K562 (cell line): ENCODE measurements at regions not wholly inside any gene's neighbourhood (a gene's known extent, or its start where the extent isn't known, plus 50 kb on each side); places are given as distances from the start of the nearest gene placed in this dataset.
A peak's percentile ranks its signal among the peaks of the same experiment; 100 is the strongest.

Experiments used
- ATAC-seq: fragments of 200-7000 bp; cut with Tn5 transposase; 3 replicates; pipeline ENCODE4 v1.9.1; 2020; ENCODE audit warnings: moderate library complexity
- BruUV-seq: library from RNA; stranded (reverse); fragments of 400-500 nt; replicated peaks from 2 replicates; lab custom pipeline; 2021; lab: Mats Ljungman, UMichigan
- CTCF ChIA-PET: fragments of 300-600 bp; formaldehyde crosslinking; extraction: SDS; loops from one replicate; lab custom pipeline; 2021; ENCODE audit warnings: low intra/inter-chr PET ratio; lab: Yijun Ruan, JAX
- POLR2A ChIA-PET: fragments of 300-600, 350-650 bp; sonication (Branson Sonifier 250); formaldehyde crosslinking; extraction: SDS; loops from one replicate; lab custom pipeline; 2021; ENCODE audit warnings: antibody characterized with exemption, inconsistent platforms; lab: Yijun Ruan, JAX
- DNase-seq, 4 experiments: peaks; one replicate each; pipeline versions ENCODE4 v3.0.0 to v3.0.0-alpha.2; 2011 to 2018; ENCODE audit warnings: low spot score in 3 of 4, mixed read lengths in 3 of 4; ENCODE audit errors: extremely low read depth in 1 of 4
- FAIRE-seq: peaks from 2 replicates; lab custom pipeline; 2011; peaks lifted over from hg19 to GRCh38; lab: Jason Lieb, UNC
- H2AFZ ChIP-seq: 2 replicates; pipeline ENCODE4 v1.6.0; 2011; ENCODE audit warnings: low read depth, low read length, control low read depth, inconsistent platforms
- H3K27ac ChIP-seq: fragments of 200-600 bp; 3 replicates; pipeline ENCODE4 v1.8.0; 2011; ENCODE audit warnings: low read depth, mild to moderate bottlenecking, control low read depth, inconsistent platforms, low read length, moderate library complexity, mixed read lengths; ENCODE audit errors: extremely low read depth
- H3K27me3 ChIP-seq, 2 experiments: fragments of 300-600 bp in 1 of 2; 2 replicates in 1 of 2; 3 replicates in 1 of 2; pipeline versions ENCODE4 v1.6.0 to v1.8.0; 2011; ENCODE audit warnings: inconsistent platforms in 2 of 2, low read length in 2 of 2, mild to moderate bottlenecking in 1 of 2, mixed read lengths in 1 of 2, moderate library complexity in 1 of 2; ENCODE audit not compliant: control insufficient read depth in 2 of 2, insufficient read depth in 2 of 2
- H3K36me3 ChIP-seq: fragments of 300-600 bp; 3 replicates; pipeline ENCODE4 v1.8.0; 2011; ENCODE audit warnings: mild to moderate bottlenecking, low read length, inconsistent platforms; ENCODE audit not compliant: control insufficient read depth, insufficient read depth
- H3K4me1 ChIP-seq, 2 experiments: fragments of 200-600 bp in 1 of 2; replicated peaks in 1 of 2; 2 replicates in 1 of 2; 3 replicates in 1 of 2; pipeline versions ENCODE4 v1.5.1 to v1.8.0; 2011; ENCODE audit warnings: inconsistent platforms in 2 of 2, low read length in 2 of 2, mild to moderate bottlenecking in 1 of 2, mixed read lengths in 1 of 2, moderate library complexity in 1 of 2; ENCODE audit not compliant: control insufficient read depth in 2 of 2, insufficient read depth in 2 of 2
- H3K4me2 ChIP-seq: 2 replicates; pipeline ENCODE4 v1.6.1; 2011; ENCODE audit warnings: low read length, control low read depth, inconsistent platforms, mixed read lengths; ENCODE audit not compliant: insufficient read depth
- H3K4me3 ChIP-seq: fragments of 200-600 bp; sonication (generic), shearing (Covaris generic); 2 replicates; pipeline ENCODE4 v1.5.1; 2016; ENCODE audit warnings: control low read depth, inconsistent platforms
- H3K79me2 ChIP-seq: fragments of 200-600 bp; 3 replicates; pipeline ENCODE4 v1.8.0; 2011; ENCODE audit warnings: low read length, inconsistent platforms; ENCODE audit not compliant: control insufficient read depth, insufficient read depth
- H3K9ac ChIP-seq, 2 experiments: 2 replicates each; pipeline versions ENCODE4 v1.6.0 to v1.6.1; 2011; ENCODE audit warnings: low read depth in 2 of 2, low read length in 2 of 2, control low read depth in 1 of 2, inconsistent platforms in 1 of 2, mild to moderate bottlenecking in 1 of 2, mixed read lengths in 1 of 2; ENCODE audit not compliant: insufficient read depth in 1 of 2
- H3K9me1 ChIP-seq: one replicate; pipeline ENCODE4 v1.6.0; 2011; ENCODE audit warnings: inconsistent platforms, mild to moderate bottlenecking, low read length, moderate library complexity; ENCODE audit not compliant: control insufficient read depth, insufficient read depth
- H3K9me3 ChIP-seq: replicated peaks from 2 replicates; pipeline ENCODE4 v1.5.1; 2011; ENCODE audit warnings: low read depth, low read length, inconsistent platforms; ENCODE audit not compliant: control insufficient read depth, insufficient read depth
- H4K20me1 ChIP-seq: replicated peaks from 2 replicates; pipeline ENCODE4 v1.6.1; 2011; ENCODE audit warnings: low read length, inconsistent platforms, mixed read lengths; ENCODE audit not compliant: control insufficient read depth, insufficient read depth
- MYC ChIP-seq, 2 experiments: fragments of 250-450 bp in 1 of 2; sonication (Bioruptor Pico) in 1 of 2; IDR thresholded peaks; 2 replicates each; pipeline versions ENCODE4 v1.5.1 to v1.6.1; 2012 to 2021; ENCODE audit warnings: low read depth in 2 of 2, borderline replicate concordance in 1 of 2, improper control_type of control experiment in 1 of 2, low read length in 1 of 2, mild to moderate bottlenecking in 1 of 2, moderate library complexity in 1 of 2
- ZNF384 ChIP-seq: IDR thresholded peaks from 2 replicates; pipeline ENCODE4 v1.6.1; 2012; ENCODE audit warnings: low read depth, low read length, improper control_type of control experiment
- WGBS: fragments of 100-300 bp; shearing (Covaris generic); methylation state at CpG from one replicate; pipeline ENCODE4 v1.1.6; 2016; ENCODE audit warnings: low coverage, mixed read lengths; ENCODE audit not compliant: insufficient coverage; ENCODE audit errors: missing lambda C conversion rate; 5-methylcytosine and 5-hydroxymethylcytosine counted together
- in situ Hi-C: fragments of 300-500 bp; cut with MboI; formaldehyde crosslinking; loops from 4 replicates; pipeline ENCODE4 v1.15.0; 2018; ENCODE audit warnings: inconsistent platforms, mixed read lengths
- intact Hi-C: fragments of 100-400 bp; cut with micrococcal nuclease; formaldehyde crosslinking; loops from 2 replicates; pipeline ENCODE4 v1.14.2; 2022
- TF ChIP-seq, protein P1 (sequence below): IDR thresholded peaks from 2 replicates; pipeline ENCODE4 v1.6.1; 2011; ENCODE audit warnings: borderline replicate concordance, low read depth, mild to moderate bottlenecking, moderate library complexity, low read length; ENCODE audit not compliant: insufficient read depth, poor library complexity, severe bottlenecking
- TF ChIP-seq, protein P2 (sequence below), 2 experiments: fragments of 450-650 bp; IDR thresholded peaks; 2 replicates each; pipeline ENCODE4 v1.6.1; 2018; ENCODE audit warnings: mild to moderate bottlenecking in 2 of 2, low read depth in 1 of 2; ENCODE audit not compliant: partially characterized antibody in 2 of 2

DNA sequence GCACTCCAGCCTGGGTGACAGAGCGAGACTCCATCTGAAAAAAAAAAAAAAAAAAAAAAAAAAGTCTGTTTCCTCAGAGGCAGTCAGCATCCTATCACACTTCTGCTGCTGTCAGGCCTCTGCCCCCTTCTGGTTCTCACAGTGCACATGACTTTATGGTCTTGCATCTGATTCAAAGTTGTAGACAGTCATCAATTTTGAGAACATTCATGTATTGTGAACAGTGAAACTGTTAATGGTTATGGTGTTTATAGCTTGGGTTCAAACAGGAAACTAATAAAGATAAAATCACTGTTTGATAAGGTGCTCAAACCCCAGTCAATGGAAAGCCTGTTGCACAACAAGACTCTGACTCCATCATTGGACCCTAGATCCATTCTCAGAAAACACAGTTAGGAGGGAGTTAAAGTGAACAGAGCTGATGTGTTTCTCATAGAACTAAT, 61.4 kb downstream of the FOXD1 start:
- intact Hi-C loops (no loop called here), in situ Hi-C loops (no loop called here)
- ChIA-PET POLR2A (no interaction called here), CTCF (no interaction called here)
- 0% methylated on average over 1 of the region's 1 CpG for WGBS
- Histone ChIP-seq H4K20me1 (no peaks in the 10 kb centered on the region), H3K9ac (no peak overlapping the region), H3K79me2 (no peaks in the 10 kb centered on the region), H3K9me3 (no peaks in the 10 kb centered on the region), H3K27ac (no peak overlapping the region), H3K36me3 (no peaks in the 10 kb centered on the region), H3K27me3 (peaks cover 7 to 8% of the 10 kb centered on the region in 2 experiments; a peak in 4 of 5 replicates), H3K4me1 (peaks cover 0 to 3% of the 10 kb centered on the region in 2 experiments; a peak in 1 of 5 replicates), H3K4me3 (no peak overlapping the region), H2AFZ (no peak overlapping the region), H3K4me2 (no peak overlapping the region), H3K9me1 (no peaks in the 10 kb centered on the region)
- ATAC-seq: no peak
- DNase-seq: no peak
- no peak for FAIRE-seq
- BruUV-seq: no TSS peak
- TF ChIP-seq, protein P1, sequence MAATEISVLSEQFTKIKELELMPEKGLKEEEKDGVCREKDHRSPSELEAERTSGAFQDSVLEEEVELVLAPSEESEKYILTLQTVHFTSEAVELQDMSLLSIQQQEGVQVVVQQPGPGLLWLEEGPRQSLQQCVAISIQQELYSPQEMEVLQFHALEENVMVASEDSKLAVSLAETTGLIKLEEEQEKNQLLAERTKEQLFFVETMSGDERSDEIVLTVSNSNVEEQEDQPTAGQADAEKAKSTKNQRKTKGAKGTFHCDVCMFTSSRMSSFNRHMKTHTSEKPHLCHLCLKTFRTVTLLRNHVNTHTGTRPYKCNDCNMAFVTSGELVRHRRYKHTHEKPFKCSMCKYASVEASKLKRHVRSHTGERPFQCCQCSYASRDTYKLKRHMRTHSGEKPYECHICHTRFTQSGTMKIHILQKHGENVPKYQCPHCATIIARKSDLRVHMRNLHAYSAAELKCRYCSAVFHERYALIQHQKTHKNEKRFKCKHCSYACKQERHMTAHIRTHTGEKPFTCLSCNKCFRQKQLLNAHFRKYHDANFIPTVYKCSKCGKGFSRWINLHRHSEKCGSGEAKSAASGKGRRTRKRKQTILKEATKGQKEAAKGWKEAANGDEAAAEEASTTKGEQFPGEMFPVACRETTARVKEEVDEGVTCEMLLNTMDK: peak; percentile 24
- TF ChIP-seq, protein P2, sequence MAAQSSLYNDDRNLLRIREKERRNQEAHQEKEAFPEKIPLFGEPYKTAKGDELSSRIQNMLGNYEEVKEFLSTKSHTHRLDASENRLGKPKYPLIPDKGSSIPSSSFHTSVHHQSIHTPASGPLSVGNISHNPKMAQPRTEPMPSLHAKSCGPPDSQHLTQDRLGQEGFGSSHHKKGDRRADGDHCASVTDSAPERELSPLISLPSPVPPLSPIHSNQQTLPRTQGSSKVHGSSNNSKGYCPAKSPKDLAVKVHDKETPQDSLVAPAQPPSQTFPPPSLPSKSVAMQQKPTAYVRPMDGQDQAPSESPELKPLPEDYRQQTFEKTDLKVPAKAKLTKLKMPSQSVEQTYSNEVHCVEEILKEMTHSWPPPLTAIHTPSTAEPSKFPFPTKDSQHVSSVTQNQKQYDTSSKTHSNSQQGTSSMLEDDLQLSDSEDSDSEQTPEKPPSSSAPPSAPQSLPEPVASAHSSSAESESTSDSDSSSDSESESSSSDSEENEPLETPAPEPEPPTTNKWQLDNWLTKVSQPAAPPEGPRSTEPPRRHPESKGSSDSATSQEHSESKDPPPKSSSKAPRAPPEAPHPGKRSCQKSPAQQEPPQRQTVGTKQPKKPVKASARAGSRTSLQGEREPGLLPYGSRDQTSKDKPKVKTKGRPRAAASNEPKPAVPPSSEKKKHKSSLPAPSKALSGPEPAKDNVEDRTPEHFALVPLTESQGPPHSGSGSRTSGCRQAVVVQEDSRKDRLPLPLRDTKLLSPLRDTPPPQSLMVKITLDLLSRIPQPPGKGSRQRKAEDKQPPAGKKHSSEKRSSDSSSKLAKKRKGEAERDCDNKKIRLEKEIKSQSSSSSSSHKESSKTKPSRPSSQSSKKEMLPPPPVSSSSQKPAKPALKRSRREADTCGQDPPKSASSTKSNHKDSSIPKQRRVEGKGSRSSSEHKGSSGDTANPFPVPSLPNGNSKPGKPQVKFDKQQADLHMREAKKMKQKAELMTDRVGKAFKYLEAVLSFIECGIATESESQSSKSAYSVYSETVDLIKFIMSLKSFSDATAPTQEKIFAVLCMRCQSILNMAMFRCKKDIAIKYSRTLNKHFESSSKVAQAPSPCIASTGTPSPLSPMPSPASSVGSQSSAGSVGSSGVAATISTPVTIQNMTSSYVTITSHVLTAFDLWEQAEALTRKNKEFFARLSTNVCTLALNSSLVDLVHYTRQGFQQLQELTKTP (IDR thresholded peaks at IDR 0.05; ENCODE audit: low read depth in 1 of 2, partially characterized antibody in 2 of 2): no peak
- TF ChIP-seq ZNF384 (0 out of 2 replicates have a peak, but pooled peaks have one; percentile 29), MYC (IDR thresholded peaks at IDR 0.05; ENCODE audit: low read depth, low read length) (no peak), MYC (CRISPR knock-in tag; IDR thresholded peaks at IDR 0.05; ENCODE audit: borderline replicate concordance, low read depth) (no peak)
